Parathyroid adenoma (tissue), 2 donors: ENCODE measurements at regions not wholly inside any gene's neighbourhood (a gene's known extent, or its start where the extent isn't known, plus 50 kb on each side); places are given as distances from the start of the nearest gene placed in this dataset.

Experiments used
- H2AFZ ChIP-seq: fragments of 300-600 bp; sonication (generic); one replicate; pipeline ENCODE4 v1.7.0; 2017; ENCODE audit warnings: antibody characterized with exemption, mild to moderate bottlenecking
- H3K27ac ChIP-seq: fragments of 300-600 bp; sonication (generic); one replicate; pipeline ENCODE4 v1.7.0; 2017
- H3K27me3 ChIP-seq: fragments of 300-600 bp; sonication (generic); one replicate; pipeline ENCODE4 v1.7.0; 2017; ENCODE audit warnings: low read length; ENCODE audit not compliant: control insufficient read depth, insufficient read depth
- H3K36me3 ChIP-seq: fragments of 300-600 bp; sonication (generic); one replicate; pipeline ENCODE4 v1.7.0; 2017; ENCODE audit warnings: low read length; ENCODE audit not compliant: control insufficient read depth, insufficient read depth
- H3K4me1 ChIP-seq: fragments of 300-600 bp; sonication (generic); one replicate; pipeline ENCODE4 v1.7.0; 2017; ENCODE audit warnings: control low read depth
- H3K4me2 ChIP-seq: fragments of 300-600 bp; sonication (generic); one replicate; pipeline ENCODE4 v1.7.0; 2017; ENCODE audit warnings: low read length
- H3K4me3 ChIP-seq: fragments of 300-600 bp; sonication (generic); one replicate; pipeline ENCODE4 v1.7.0; 2017; ENCODE audit warnings: low read depth, low read length
- H3K79me2 ChIP-seq: fragments of 300-600 bp; sonication (generic); one replicate; pipeline ENCODE4 v1.7.0; 2017; ENCODE audit warnings: control low read depth
- H3K9ac ChIP-seq: fragments of 300-600 bp; sonication (generic); one replicate; pipeline ENCODE4 v1.7.0; 2017; ENCODE audit warnings: mild to moderate bottlenecking
- H3K9me3 ChIP-seq: fragments of 300-600 bp; sonication (generic); one replicate; pipeline ENCODE4 v1.7.0; 2017; ENCODE audit warnings: low read length; ENCODE audit not compliant: control insufficient read depth
- CTCF ChIP-seq: fragments of 300-600 bp; sonication (generic); IDR thresholded peaks from one replicate; pipeline ENCODE4 v1.7.0; 2017; ENCODE audit warnings: antibody characterized with exemption, mild to moderate bottlenecking
- donor health status: primary hyperparathyroidism.

- no peak overlapping the region for H3K27ac ChIP-seq
- H3K4me2 ChIP-seq: no peak overlapping the region
- no peak overlapping the region for H3K4me3 ChIP-seq
- no peaks in the 10 kb centered on the region for H3K9me3 ChIP-seq
- no peak overlapping the region for H2AFZ ChIP-seq
- H3K9ac ChIP-seq: no peak overlapping the region
- no peaks in the 10 kb centered on the region for H3K27me3 ChIP-seq
- no peaks in the 10 kb centered on the region for H3K79me2 ChIP-seq
- TF ChIP-seq CTCF: no peak
- H3K4me1 ChIP-seq: no peaks in the 10 kb centered on the region
- H3K36me3 ChIP-seq: no peaks in the 10 kb centered on the region
Measured at GRCh38 chr2:2904721-2905350, 472.8 kb downstream of the EIPR1 start.

- Histone ChIP-seq H2AFZ (no peak overlapping the region), H3K36me3 (no peaks in the 10 kb centered on the region), H3K79me2 (no peaks in the 10 kb centered on the region), H3K27me3 (no peaks in the 10 kb centered on the region), H3K4me1 (no peaks in the 10 kb centered on the region), H3K4me2 (no peak overlapping the region), H3K4me3 (no peak overlapping the region), H3K27ac (no peak overlapping the region), H3K9ac (no peak overlapping the region), H3K9me3 (no peaks in the 10 kb centered on the region)
- no peak for TF ChIP-seq CTCF
Measured at GRCh38 chr2:2902547-2903281, 474.9 kb downstream of the EIPR1 start.

- Histone ChIP-seq H3K36me3 (no peaks in the 10 kb centered on the region), H3K79me2 (no peaks in the 10 kb centered on the region), H2AFZ (no peak overlapping the region), H3K4me1 (no peaks in the 10 kb centered on the region), H3K9ac (no peak overlapping the region), H3K4me3 (no peak overlapping the region), H3K4me2 (no peak overlapping the region), H3K27me3 (no peaks in the 10 kb centered on the region), H3K9me3 (no peaks in the 10 kb centered on the region), H3K27ac (no peak overlapping the region)
- TF ChIP-seq CTCF: no peak
Measured at GRCh38 chr2:2901384-2902345, 476.0 kb downstream of the EIPR1 start.

GRCh38 chr2:2899826-2900225, 477.8 kb downstream of the EIPR1 start:
- Histone ChIP-seq H3K79me2 (no peaks in the 10 kb centered on the region), H3K9ac (no peak overlapping the region), H3K27ac (no peak overlapping the region), H3K36me3 (no peaks in the 10 kb centered on the region), H3K4me1 (no peaks in the 10 kb centered on the region), H3K27me3 (no peaks in the 10 kb centered on the region), H3K4me2 (no peak overlapping the region), H2AFZ (no peak overlapping the region), H3K9me3 (no peaks in the 10 kb centered on the region), H3K4me3 (no peak overlapping the region)
- no peak for TF ChIP-seq CTCF
